C1 segment of cervical spinal cord (tissue), 14 donors: ENCODE measurements at regions not wholly inside any gene's neighbourhood (a gene's known extent, or its start where the extent isn't known, plus 50 kb on each side); places are given as distances from the start of the nearest gene placed in this dataset.
"Not testable (repeated sequence)": the region's sequence is repeated elsewhere in the genome, so short reads cannot be mapped to it uniquely, and the experiment has no call there.

ENCODE experiments used
- DNase-seq, 14 donors: peaks; one replicate each; lab custom pipeline; 2025; lab: John Stamatoyannopoulos, UW

- no peak for DNase-seq
Measured at GRCh38 chr7:112669306-112669705, 120.9 kb downstream of the TMEM168 start.

GRCh38 chr7:112670193-112670592 is 120.0 kb downstream of the TMEM168 start:
- no peak for DNase-seq

DNA sequence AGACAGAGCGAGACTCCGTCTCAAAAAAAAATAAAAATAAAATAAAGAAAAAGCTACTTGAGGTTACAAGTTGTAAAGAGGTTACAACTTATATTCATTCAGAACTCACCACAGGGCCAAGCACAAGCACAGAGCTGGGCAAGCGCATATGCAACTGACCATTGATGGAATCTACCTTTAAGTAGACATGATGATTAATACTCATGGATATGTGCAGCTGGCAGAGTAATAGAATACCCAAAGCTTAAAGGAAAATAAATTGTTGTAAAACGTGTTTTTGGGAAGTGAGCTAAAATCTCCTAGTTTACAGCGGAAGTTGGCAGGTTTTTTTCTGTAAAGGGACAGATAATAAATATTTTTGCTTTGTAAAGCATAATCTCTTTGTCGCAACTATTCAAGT is 111.6 kb downstream of the TMEM168 start:
- no peak for DNase-seq

DNA sequence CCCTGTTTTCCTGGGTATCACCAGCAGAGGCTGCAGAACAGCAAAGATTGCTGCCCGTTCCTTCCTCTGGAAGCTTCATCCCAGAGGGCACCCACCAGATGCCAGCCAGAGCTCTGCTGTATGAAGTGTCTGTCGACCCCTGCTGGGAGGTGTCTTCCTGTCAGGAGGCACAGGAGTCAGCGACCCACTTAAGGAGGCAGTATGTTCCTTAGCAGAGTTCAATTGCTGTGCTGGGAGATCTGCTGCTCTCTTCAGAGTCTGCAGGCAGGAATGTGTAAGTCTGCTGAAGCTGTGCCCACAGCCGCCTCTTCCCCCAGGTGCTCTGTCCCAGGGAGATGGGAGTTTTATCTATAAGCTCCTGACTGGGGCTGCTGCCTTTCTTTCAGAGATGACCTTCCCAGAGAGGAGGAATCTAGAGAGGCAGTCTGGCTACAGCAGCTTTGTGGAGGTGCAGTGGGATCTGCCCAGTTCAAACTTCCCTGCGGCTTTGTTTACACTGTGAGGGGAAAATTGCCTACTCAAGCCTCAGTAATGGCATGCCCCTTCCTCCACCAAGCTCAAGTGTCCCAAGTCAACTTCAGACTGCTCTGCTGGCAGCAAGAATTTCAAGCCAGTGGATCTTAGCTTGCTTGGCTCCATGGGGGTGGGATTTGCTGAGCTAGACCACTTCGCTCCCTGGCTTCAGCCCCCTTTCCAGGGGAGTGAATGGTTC is 100.6 kb downstream of the TMEM168 start:
- not testable (repeated sequence) for DNase-seq

GRCh38 chr7:112692333-112692732 is 97.9 kb downstream of the TMEM168 start:
- no peak for DNase-seq

DNA sequence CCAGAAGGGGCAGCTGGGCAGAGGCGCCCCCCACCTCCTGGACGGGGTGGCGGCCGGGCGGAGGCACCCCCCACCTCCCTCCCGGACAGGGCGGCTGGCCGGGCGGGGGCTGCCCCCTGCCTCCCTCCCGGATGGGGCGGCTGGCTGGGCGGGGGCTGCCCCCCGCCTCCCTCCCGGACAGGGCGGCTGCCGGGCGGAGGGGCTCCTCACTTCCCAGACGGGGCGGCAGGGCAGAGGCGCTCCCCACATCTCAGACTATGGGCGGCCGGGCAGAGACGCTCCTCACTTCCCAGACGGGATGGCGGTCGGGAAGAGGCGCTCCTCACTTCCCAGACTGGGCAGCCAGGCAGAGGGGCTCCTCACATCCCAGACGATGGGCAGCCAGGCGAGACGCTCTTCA is 93.0 kb downstream of the TMEM168 start:
- DNase-seq: not testable (repeated sequence)

- DNase-seq: no peak
Measured at GRCh38 chr7:112699725-112700513, 90.3 kb downstream of the TMEM168 start.

DNA sequence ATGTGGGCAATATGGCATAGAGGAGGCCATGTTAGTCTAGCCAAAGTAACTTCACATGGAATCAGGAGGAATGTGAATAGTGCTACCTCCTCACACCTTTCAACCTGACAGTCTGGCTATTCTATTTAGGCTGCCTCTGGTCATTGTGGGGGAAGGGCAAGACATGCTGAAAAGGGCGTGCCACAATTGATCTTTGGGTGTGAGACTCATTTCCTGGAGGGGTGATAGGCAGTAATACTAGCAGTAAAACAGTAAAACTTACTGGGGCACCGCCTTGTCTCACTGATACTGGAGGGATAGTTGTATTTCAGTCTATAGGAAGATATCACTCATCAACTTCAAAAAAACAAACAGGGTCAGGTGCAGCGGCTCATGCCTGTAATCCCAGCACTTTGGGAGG is 88.7 kb downstream of the TMEM168 start:
- DNase-seq: no peak

DNA sequence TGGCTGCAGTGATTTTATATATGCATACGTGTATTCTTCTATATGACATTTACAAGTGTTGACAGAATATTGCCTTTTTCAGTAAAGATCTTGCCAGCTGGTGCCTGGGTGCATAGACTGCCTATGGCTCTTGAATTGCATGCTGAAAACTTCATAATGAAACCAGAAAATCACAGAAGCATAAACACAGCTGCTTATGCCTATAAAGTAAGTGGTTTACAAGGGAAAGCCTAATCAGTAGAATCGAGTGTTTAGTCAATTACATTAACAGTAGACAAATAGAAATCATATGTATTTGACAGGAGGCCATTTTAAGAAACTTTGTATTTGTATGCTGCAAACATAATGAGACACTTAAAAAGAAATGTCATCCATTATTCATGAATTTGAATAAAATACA is 82.5 kb downstream of the TMEM168 start:
- DNase-seq: no peak

- DNase-seq: no peak
Measured at GRCh38 chr7:112708236-112708635, 82.0 kb downstream of the TMEM168 start.
